H9 (cell line): ENCODE measurements at regions not wholly inside any gene's neighbourhood (a gene's known extent, or its start where the extent isn't known, plus 50 kb on each side); places are given as distances from the start of the nearest gene placed in this dataset.

Experiments
- DNase-seq: peaks from one replicate; pipeline ENCODE4 v3.0.0-alpha.2; 2017
- H2AFZ ChIP-seq: one replicate; pipeline ENCODE4 v1.6.1; 2013; ENCODE audit warnings: mild to moderate bottlenecking, low read length, control low read depth, moderate library complexity
- H2AK5ac ChIP-seq: 2 replicates; pipeline ENCODE4 v1.6.1; 2013; ENCODE audit warnings: low read length, control low read depth, mixed read lengths; ENCODE audit not compliant: insufficient read length
- H2BK120ac ChIP-seq: one replicate; pipeline ENCODE4 v1.6.1; 2013; ENCODE audit warnings: low read depth, mild to moderate bottlenecking, low read length, control low read depth, inconsistent platforms; ENCODE audit not compliant: poor library complexity, severe bottlenecking
- H2BK12ac ChIP-seq: 2 replicates; pipeline ENCODE4 v1.6.1; 2013; ENCODE audit warnings: low read length, control low read depth, mixed read lengths, low read depth; ENCODE audit not compliant: insufficient read length
- H2BK15ac ChIP-seq: 2 replicates; pipeline ENCODE4 v1.6.1; 2013; ENCODE audit warnings: low read depth, low read length, control low read depth
- H2BK20ac ChIP-seq: one replicate; pipeline ENCODE4 v1.6.1; 2013; ENCODE audit warnings: low read depth, mild to moderate bottlenecking, low read length, control low read depth, inconsistent platforms; ENCODE audit not compliant: poor library complexity, severe bottlenecking
- H2BK5ac ChIP-seq: 2 replicates; pipeline ENCODE4 v1.6.1; 2013; ENCODE audit warnings: low read length, control low read depth, mixed read lengths; ENCODE audit not compliant: insufficient read length
- H3K14ac ChIP-seq: 2 replicates; pipeline ENCODE4 v1.6.1; 2013; ENCODE audit warnings: low read length, control low read depth; ENCODE audit not compliant: insufficient read depth
- H3K18ac ChIP-seq: 2 replicates; pipeline ENCODE4 v1.6.1; 2013; ENCODE audit warnings: low read depth, mild to moderate bottlenecking, mixed read lengths, low read length, control low read depth; ENCODE audit not compliant: insufficient read length
- H3K23ac ChIP-seq: 2 replicates; pipeline ENCODE4 v1.6.1; 2013; ENCODE audit warnings: low read length, control low read depth, mixed read lengths, low read depth; ENCODE audit not compliant: insufficient read length
- H3K23me2 ChIP-seq: 2 replicates; pipeline ENCODE4 v1.6.1; 2013; ENCODE audit warnings: low read depth, mild to moderate bottlenecking, mixed read lengths, low read length, control low read depth; ENCODE audit not compliant: insufficient read length, poor library complexity, severe bottlenecking
- H3K27ac ChIP-seq: 2 replicates; pipeline ENCODE4 v1.5.1; 2013; ENCODE audit warnings: low read length, control low read depth, mixed read lengths, low read depth; ENCODE audit not compliant: insufficient read length
- H3K27me3 ChIP-seq: 2 replicates; pipeline ENCODE4 v1.6.1; 2013; ENCODE audit warnings: low read length, control low read depth, inconsistent platforms; ENCODE audit not compliant: insufficient read depth
- H3K4ac ChIP-seq: 2 replicates; pipeline ENCODE4 v1.6.1; 2013; ENCODE audit warnings: low read depth, mild to moderate bottlenecking, control low read depth, inconsistent platforms, low read length, moderate library complexity
- H3K4me1 ChIP-seq: 2 replicates; pipeline ENCODE4 v1.6.1; 2013; ENCODE audit warnings: low read length, control low read depth, inconsistent platforms; ENCODE audit not compliant: insufficient read depth
- H3K4me2 ChIP-seq: 2 replicates; pipeline ENCODE4 v1.6.1; 2013; ENCODE audit warnings: low read length, control low read depth, mixed read lengths; ENCODE audit not compliant: insufficient read length, insufficient read depth
- H3K56ac ChIP-seq: 2 replicates; pipeline ENCODE4 v1.6.1; 2013; ENCODE audit warnings: low read depth, mild to moderate bottlenecking, mixed read lengths, low read length, control low read depth; ENCODE audit not compliant: insufficient read length
- H3K79me1 ChIP-seq: 2 replicates; pipeline ENCODE4 v1.6.1; 2013; ENCODE audit warnings: low read depth, mild to moderate bottlenecking, moderate library complexity, low read length, control low read depth, inconsistent platforms; ENCODE audit not compliant: insufficient read depth, poor library complexity, severe bottlenecking
- H3K79me2 ChIP-seq: 2 replicates; pipeline ENCODE4 v1.6.1; 2013; ENCODE audit warnings: low read length, control low read depth, inconsistent platforms; ENCODE audit not compliant: insufficient read depth
- H3K9ac ChIP-seq: 2 replicates; pipeline ENCODE4 v1.6.1; 2013; ENCODE audit warnings: low read length, control low read depth, mixed read lengths; ENCODE audit not compliant: insufficient read length; ENCODE audit errors: extremely low read depth
- H3K9me3 ChIP-seq: one replicate; pipeline ENCODE4 v1.6.1; 2013; ENCODE audit warnings: low read depth, low read length, inconsistent platforms; ENCODE audit not compliant: control insufficient read depth
- H3T11ph ChIP-seq: one replicate; pipeline ENCODE4 v1.6.1; 2013; ENCODE audit warnings: mild to moderate bottlenecking, low read length, control low read depth, inconsistent platforms
- H4K20me1 ChIP-seq: one replicate; pipeline ENCODE4 v1.6.1; 2013; ENCODE audit not compliant: control insufficient read depth, insufficient read length, insufficient read depth
- H4K5ac ChIP-seq: 2 replicates; pipeline ENCODE4 v1.6.1; 2013; ENCODE audit warnings: low read depth, mild to moderate bottlenecking, mixed read lengths, low read length, control low read depth; ENCODE audit not compliant: insufficient read length
- H4K8ac ChIP-seq: replicated peaks from 2 replicates; pipeline ENCODE4 v1.6.1; 2013; ENCODE audit warnings: low read length, control low read depth, mixed read lengths, low read depth; ENCODE audit not compliant: insufficient read length
- H4K91ac ChIP-seq: 2 replicates; pipeline ENCODE4 v1.6.1; 2013; ENCODE audit warnings: low read depth, mild to moderate bottlenecking, moderate library complexity, mixed read lengths, low read length, control low read depth; ENCODE audit not compliant: insufficient read length
- H3K27ac Mint-ChIP-seq, 3 experiments: 2 replicates in 2 of 3; 3 replicates in 1 of 3; pipeline ENCODE4 v1.8.0; 2020 to 2021; ENCODE audit warnings: mixed read lengths in 3 of 3, mild to moderate bottlenecking in 1 of 3, moderate library complexity in 1 of 3
- H3K27me3 Mint-ChIP-seq: 2 replicates; pipeline ENCODE4 v1.8.0; 2021; ENCODE audit warnings: low read depth, mild to moderate bottlenecking, moderate library complexity, mixed read lengths
- H3K36me3 Mint-ChIP-seq, 3 experiments: 2 replicates in 2 of 3; 3 replicates in 1 of 3; pipeline ENCODE4 v1.8.0; 2020 to 2021; ENCODE audit warnings: low read depth in 3 of 3, mixed read lengths in 3 of 3; ENCODE audit not compliant: insufficient read depth in 1 of 3
- H3K4me1 Mint-ChIP-seq, 2 experiments: 2 replicates each; pipeline ENCODE4 v1.8.0; 2020; ENCODE audit warnings: mixed read lengths in 2 of 2
- H3K4me3 Mint-ChIP-seq, 2 experiments: 2 replicates in 1 of 2; 3 replicates in 1 of 2; pipeline ENCODE4 v1.8.0; 2020 to 2021; ENCODE audit warnings: mild to moderate bottlenecking in 2 of 2, mixed read lengths in 2 of 2, moderate library complexity in 1 of 2
- H3K9me3 Mint-ChIP-seq, 2 experiments: 2 replicates in 1 of 2; 3 replicates in 1 of 2; pipeline ENCODE4 v1.8.0; 2020; ENCODE audit warnings: mild to moderate bottlenecking in 2 of 2, mixed read lengths in 2 of 2, moderate library complexity in 1 of 2
- CTCF ChIP-seq: fragments of 200-600 bp; sonication (generic); conservative IDR thresholded peaks from 3 replicates; pipeline ENCODE4 v1.8.0; 2021; ENCODE audit warnings: antibody characterized with exemption, mild to moderate bottlenecking
- WGBS: extraction: QIAGEN DNeasy Blood & Tissue Kit; methylation state at CpG from one replicate; pipeline ENCODE4 v1.1.7; 2013; ENCODE audit warnings: missing lambda C conversion rate, low lambda C conversion rate, mixed read lengths; ENCODE audit not compliant: insufficient read length; ENCODE audit errors: extremely low coverage; 5-methylcytosine and 5-hydroxymethylcytosine counted together

- H4K5ac ChIP-seq: no peak overlapping the region
- no peak overlapping the region for H2AK5ac ChIP-seq
- no peaks in the 10 kb centered on the region for H3K79me1 ChIP-seq
- H2BK5ac ChIP-seq: no peak overlapping the region
- H3K9ac ChIP-seq: no peak overlapping the region
- no peaks in the 10 kb centered on the region for H3K9me3 ChIP-seq
- H3K4me3 Mint-ChIP-seq: no peak overlapping the region
- H3K27ac ChIP-seq: no peak overlapping the region
- H2BK15ac ChIP-seq: no peak overlapping the region
- no peak overlapping the region for H2AFZ ChIP-seq
- H3K4me1 Mint-ChIP-seq: no peaks in the 10 kb centered on the region
- no peak overlapping the region for H3K56ac ChIP-seq
- no peak overlapping the region for H3K18ac ChIP-seq
- no peaks in the 10 kb centered on the region for H3K79me2 ChIP-seq
- no peaks in the 10 kb centered on the region for H3K9me3 Mint-ChIP-seq
- no peaks in the 10 kb centered on the region for H3K27me3 ChIP-seq
- H3K23me2 ChIP-seq: no peaks in the 10 kb centered on the region
- H3K36me3 Mint-ChIP-seq: no peaks in the 10 kb centered on the region
- TF ChIP-seq CTCF: no peak
- no peak overlapping the region for H2BK120ac ChIP-seq
- H3T11ph ChIP-seq: no peak overlapping the region
- H4K91ac ChIP-seq: no peak overlapping the region
- no peak overlapping the region for H2BK20ac ChIP-seq
- H3K23ac ChIP-seq: no peak overlapping the region
- H3K27ac Mint-ChIP-seq: no peak overlapping the region
- H2BK12ac ChIP-seq: no peak overlapping the region
- WGBS: no CpG with 5 or more reads among the region's 8 CpGs
- no peak overlapping the region for H3K14ac ChIP-seq
- no peak for DNase-seq
- H3K4me1 ChIP-seq: no peaks in the 10 kb centered on the region
- no peaks in the 10 kb centered on the region for H4K20me1 ChIP-seq
- no peak overlapping the region for H3K4ac ChIP-seq
- H3K27me3 Mint-ChIP-seq: peaks cover 3% of the 10 kb centered on the region
- no peak overlapping the region for H3K4me2 ChIP-seq
- no peak overlapping the region for H4K8ac ChIP-seq
Observed at GRCh38 chr7:46939558-46939957, 642.4 kb downstream of the TNS3 start.
